ENCODE measurements at regions not wholly inside any gene's neighbourhood (a gene's known extent, or its start where the extent isn't known, plus 50 kb on each side); places are given as distances from the start of the nearest gene placed in this dataset.

DNA sequence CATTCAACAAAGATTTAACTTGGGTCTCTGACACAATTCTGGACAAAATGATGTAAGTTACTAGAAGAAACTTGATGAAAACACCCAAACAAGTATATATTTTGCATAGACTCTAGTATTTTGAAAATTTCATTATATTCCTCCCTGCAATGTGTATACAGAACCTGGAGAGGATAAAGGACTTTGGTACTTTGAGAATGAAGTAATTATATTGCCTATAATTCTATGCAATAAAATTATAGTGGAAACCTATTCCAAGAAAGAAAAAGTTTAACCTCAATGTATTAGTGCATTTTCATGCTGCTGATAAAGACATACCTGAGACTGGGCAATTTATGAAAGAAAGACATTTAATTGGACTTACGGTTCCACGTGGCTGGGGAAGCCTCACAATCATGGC lies 1146.1 kb downstream of the KCNT2 start:
- TF ChIP-seq RARB (CRISPR knock-in tag; IDR thresholded peaks at IDR 0.05): no peak
- ATAC-seq: no peak

DNA sequence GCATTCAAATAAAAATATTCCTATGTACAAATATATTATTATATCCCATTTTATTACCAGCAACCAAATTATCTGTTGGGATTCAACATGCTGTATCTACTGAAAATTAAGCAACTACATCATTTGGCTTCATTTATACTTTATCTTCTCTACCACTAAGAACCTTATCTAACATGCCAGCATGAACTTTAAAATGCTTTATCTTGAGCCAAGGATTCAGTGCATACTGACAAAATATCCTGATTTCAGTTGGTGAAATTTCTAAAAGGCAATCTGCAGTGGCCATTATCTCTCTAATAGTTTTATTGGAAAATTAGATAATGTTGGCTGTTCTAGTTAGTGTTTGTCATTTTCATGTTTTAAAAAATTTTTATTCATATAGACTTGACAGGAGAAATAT lies 1149.9 kb downstream of the KCNT2 start:
- TF ChIP-seq, protein P1, sequence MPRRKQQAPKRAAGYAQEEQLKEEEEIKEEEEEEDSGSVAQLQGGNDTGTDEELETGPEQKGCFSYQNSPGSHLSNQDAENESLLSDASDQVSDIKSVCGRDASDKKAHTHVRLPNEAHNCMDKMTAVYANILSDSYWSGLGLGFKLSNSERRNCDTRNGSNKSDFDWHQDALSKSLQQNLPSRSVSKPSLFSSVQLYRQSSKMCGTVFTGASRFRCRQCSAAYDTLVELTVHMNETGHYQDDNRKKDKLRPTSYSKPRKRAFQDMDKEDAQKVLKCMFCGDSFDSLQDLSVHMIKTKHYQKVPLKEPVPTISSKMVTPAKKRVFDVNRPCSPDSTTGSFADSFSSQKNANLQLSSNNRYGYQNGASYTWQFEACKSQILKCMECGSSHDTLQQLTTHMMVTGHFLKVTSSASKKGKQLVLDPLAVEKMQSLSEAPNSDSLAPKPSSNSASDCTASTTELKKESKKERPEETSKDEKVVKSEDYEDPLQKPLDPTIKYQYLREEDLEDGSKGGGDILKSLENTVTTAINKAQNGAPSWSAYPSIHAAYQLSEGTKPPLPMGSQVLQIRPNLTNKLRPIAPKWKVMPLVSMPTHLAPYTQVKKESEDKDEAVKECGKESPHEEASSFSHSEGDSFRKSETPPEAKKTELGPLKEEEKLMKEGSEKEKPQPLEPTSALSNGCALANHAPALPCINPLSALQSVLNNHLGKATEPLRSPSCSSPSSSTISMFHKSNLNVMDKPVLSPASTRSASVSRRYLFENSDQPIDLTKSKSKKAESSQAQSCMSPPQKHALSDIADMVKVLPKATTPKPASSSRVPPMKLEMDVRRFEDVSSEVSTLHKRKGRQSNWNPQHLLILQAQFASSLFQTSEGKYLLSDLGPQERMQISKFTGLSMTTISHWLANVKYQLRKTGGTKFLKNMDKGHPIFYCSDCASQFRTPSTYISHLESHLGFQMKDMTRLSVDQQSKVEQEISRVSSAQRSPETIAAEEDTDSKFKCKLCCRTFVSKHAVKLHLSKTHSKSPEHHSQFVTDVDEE (CRISPR knock-in tag; IDR thresholded peaks at IDR 0.05): no peak
- TF ChIP-seq ZC3H10 (CRISPR knock-in tag; IDR thresholded peaks at IDR 0.05) (no peak), ZFP3 (CRISPR knock-in tag; IDR thresholded peaks at IDR 0.05) (no peak), TOX (CRISPR knock-in tag; IDR thresholded peaks at IDR 0.05; ENCODE audit: borderline replicate concordance) (no peak)

DNA sequence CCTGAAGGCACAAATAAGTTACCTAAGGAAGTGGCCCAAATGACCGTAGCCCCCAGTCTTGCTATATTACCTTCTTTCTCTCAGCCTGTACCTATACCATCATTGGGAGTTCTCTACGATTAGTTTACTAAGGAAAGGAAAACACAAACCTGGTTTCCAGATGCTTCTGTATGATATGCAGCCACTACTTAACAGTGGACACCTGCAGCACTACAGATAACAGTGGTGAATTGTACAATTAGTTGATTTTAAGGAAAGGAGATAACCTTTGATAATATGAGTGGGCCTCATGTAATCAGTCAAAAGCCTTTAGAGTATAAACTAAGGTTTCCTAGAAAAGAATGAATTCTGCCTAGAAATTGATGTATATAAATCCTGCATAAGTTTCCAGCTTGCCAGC lies 1157.4 kb downstream of the KCNT2 start:
- TF ChIP-seq ZC3H10 (CRISPR knock-in tag; IDR thresholded peaks at IDR 0.05): no peak
- TF ChIP-seq ZNF8 (CRISPR knock-in tag; IDR thresholded peaks at IDR 0.05): no peak
- no peak for ATAC-seq

More for the DNA sequence above, 1149.9 kb downstream of the KCNT2 start:
- no peak for ATAC-seq

DNA sequence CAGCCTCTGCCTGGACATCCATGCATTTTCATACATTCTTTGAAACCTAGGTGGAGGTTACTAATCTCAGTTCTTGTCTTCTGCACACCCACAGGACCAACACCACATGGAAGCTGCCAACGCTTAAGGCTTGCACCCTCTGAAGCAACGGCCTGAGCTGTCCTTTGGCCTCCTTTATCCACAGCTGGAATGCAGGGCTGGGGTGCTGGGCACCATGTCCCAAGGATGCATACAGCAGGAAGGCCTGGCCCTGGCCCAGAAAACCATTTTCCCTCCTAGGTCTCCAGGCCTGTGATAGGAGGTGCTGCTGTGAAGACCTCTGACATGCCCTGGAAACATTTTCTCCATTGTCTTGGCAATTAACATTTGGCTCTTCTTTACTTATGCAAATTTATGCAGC lies 1168.6 kb downstream of the KCNT2 start:
- TF ChIP-seq GLIS3 (CRISPR knock-in tag; IDR thresholded peaks at IDR 0.05) (no peak), OSR1 (CRISPR knock-in tag; IDR thresholded peaks at IDR 0.05) (no peak), SNAI2 (CRISPR knock-in tag; IDR thresholded peaks at IDR 0.05) (no peak), ZFP30 (CRISPR knock-in tag; IDR thresholded peaks at IDR 0.05) (no peak), ZFP3 (CRISPR knock-in tag; IDR thresholded peaks at IDR 0.05) (no peak), RARB (CRISPR knock-in tag; IDR thresholded peaks at IDR 0.05) (no peak), ZNF565 (CRISPR knock-in tag; conservative IDR thresholded peaks at IDR 0.05; ENCODE audit: low read depth) (no peak), PPARA (CRISPR knock-in tag; IDR thresholded peaks at IDR 0.05; ENCODE audit: borderline replicate concordance) (no peak), ARNTL (CRISPR knock-in tag; IDR thresholded peaks at IDR 0.05; ENCODE audit: borderline replicate concordance, low read depth) (no peak), BACH2 (CRISPR knock-in tag; IDR thresholded peaks at IDR 0.05; ENCODE audit: borderline replicate concordance) (no peak), TOX (CRISPR knock-in tag; IDR thresholded peaks at IDR 0.05; ENCODE audit: borderline replicate concordance) (no peak), ESRRG (CRISPR knock-in tag; IDR thresholded peaks at IDR 0.05) (no peak), ISL1 (CRISPR knock-in tag; IDR thresholded peaks at IDR 0.05) (no peak), ZC3H10 (CRISPR knock-in tag; IDR thresholded peaks at IDR 0.05) (no peak)
- TF ChIP-seq, protein P2, sequence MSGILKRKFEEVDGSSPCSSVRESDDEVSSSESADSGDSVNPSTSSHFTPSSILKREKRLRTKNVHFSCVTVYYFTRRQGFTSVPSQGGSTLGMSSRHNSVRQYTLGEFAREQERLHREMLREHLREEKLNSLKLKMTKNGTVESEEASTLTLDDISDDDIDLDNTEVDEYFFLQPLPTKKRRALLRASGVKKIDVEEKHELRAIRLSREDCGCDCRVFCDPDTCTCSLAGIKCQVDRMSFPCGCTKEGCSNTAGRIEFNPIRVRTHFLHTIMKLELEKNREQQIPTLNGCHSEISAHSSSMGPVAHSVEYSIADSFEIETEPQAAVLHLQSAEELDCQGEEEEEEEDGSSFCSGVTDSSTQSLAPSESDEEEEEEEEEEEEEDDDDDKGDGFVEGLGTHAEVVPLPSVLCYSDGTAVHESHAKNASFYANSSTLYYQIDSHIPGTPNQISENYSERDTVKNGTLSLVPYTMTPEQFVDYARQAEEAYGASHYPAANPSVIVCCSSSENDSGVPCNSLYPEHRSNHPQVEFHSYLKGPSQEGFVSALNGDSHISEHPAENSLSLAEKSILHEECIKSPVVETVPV (CRISPR knock-in tag; IDR thresholded peaks at IDR 0.05): no peak
- TF ChIP-seq, protein P3, sequence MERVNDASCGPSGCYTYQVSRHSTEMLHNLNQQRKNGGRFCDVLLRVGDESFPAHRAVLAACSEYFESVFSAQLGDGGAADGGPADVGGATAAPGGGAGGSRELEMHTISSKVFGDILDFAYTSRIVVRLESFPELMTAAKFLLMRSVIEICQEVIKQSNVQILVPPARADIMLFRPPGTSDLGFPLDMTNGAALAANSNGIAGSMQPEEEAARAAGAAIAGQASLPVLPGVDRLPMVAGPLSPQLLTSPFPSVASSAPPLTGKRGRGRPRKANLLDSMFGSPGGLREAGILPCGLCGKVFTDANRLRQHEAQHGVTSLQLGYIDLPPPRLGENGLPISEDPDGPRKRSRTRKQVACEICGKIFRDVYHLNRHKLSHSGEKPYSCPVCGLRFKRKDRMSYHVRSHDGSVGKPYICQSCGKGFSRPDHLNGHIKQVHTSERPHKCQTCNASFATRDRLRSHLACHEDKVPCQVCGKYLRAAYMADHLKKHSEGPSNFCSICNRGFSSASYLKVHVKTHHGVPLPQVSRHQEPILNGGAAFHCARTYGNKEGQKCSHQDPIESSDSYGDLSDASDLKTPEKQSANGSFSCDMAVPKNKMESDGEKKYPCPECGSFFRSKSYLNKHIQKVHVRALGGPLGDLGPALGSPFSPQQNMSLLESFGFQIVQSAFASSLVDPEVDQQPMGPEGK (CRISPR knock-in tag; IDR thresholded peaks at IDR 0.05; ENCODE audit: borderline replicate concordance): no peak
- TF ChIP-seq, protein P1 (CRISPR knock-in tag; IDR thresholded peaks at IDR 0.05): no peak
- TF ChIP-seq, protein P4, sequence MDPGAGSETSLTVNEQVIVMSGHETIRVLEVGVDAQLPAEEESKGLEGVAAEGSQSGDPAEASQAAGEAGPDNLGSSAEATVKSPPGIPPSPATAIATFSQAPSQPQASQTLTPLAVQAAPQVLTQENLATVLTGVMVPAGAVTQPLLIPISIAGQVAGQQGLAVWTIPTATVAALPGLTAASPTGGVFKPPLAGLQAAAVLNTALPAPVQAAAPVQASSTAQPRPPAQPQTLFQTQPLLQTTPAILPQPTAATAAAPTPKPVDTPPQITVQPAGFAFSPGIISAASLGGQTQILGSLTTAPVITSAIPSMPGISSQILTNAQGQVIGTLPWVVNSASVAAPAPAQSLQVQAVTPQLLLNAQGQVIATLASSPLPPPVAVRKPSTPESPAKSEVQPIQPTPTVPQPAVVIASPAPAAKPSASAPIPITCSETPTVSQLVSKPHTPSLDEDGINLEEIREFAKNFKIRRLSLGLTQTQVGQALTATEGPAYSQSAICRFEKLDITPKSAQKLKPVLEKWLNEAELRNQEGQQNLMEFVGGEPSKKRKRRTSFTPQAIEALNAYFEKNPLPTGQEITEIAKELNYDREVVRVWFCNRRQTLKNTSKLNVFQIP (CRISPR knock-in tag; IDR thresholded peaks at IDR 0.05; ENCODE audit: borderline replicate concordance, low read depth): no peak
- no peak for ATAC-seq
